ENCODE measurements at regions not wholly inside any gene's neighbourhood (a gene's known extent, or its start where the extent isn't known, plus 50 kb on each side); places are given as distances from the start of the nearest gene placed in this dataset.
"Not testable (repeated sequence)": the region's sequence is repeated elsewhere in the genome, so short reads cannot be mapped to it uniquely, and the experiment has no call there.

- peaks cover 5% of the 10 kb centered on the region; the same call in 1 of the 2 replicates for H3K27me3 ChIP-seq (ENCODE audit: low read depth)
- in situ Hi-C loops (cut with MboI; ENCODE audit: low sequenced_read_pairs) = no loop called here
- H3K4me1 ChIP-seq = no peaks in the 10 kb centered on the region
- H3K4me3 ChIP-seq = no peak overlapping the region
- no peak for DNase-seq (ENCODE audit: low spot score in 2 of 2)
- H3K9me3 ChIP-seq = no peaks in the 10 kb centered on the region
- H3K36me3 ChIP-seq (replicated peaks) = no peaks in the 10 kb centered on the region
Observed at GRCh38 chr11:90668502-90668901, 445.7 kb upstream of the CHORDC1 start.

GRCh38 chr11:90661233-90661632 is 438.4 kb upstream of the CHORDC1 start:
- no peaks in the 10 kb centered on the region for H3K9me3 ChIP-seq
- DNase-seq (ENCODE audit: low spot score in 2 of 2) = no peak
- in situ Hi-C loops (cut with MboI; ENCODE audit: low sequenced_read_pairs) = no loop called here
- peaks cover 5% of the 10 kb centered on the region; the same call in 1 of the 2 replicates for H3K27me3 ChIP-seq (ENCODE audit: low read depth)
- no peaks in the 10 kb centered on the region for H3K4me1 ChIP-seq
- no peaks in the 10 kb centered on the region for H3K36me3 ChIP-seq (replicated peaks)
- H3K4me3 ChIP-seq = no peak overlapping the region

- DNase-seq (ENCODE audit: low spot score in 2 of 2) = no peak
- H3K4me3 ChIP-seq = no peak overlapping the region
- H3K9me3 ChIP-seq = no peaks in the 10 kb centered on the region
- in situ Hi-C loops (cut with MboI; ENCODE audit: low sequenced_read_pairs) = no loop called here
- H3K4me1 ChIP-seq = no peaks in the 10 kb centered on the region
- no peaks in the 10 kb centered on the region for H3K27me3 ChIP-seq (ENCODE audit: low read depth)
- no peaks in the 10 kb centered on the region for H3K36me3 ChIP-seq (replicated peaks)
Observed at GRCh38 chr11:90656171-90656570, 433.3 kb upstream of the CHORDC1 start.

GRCh38 chr11:90650153-90650552 is 427.3 kb upstream of the CHORDC1 start:
- in situ Hi-C loops (cut with MboI; ENCODE audit: low sequenced_read_pairs) = no loop called here
- DNase-seq (ENCODE audit: low spot score in 2 of 2) = no peak
- Histone ChIP-seq H3K4me3 (no peak overlapping the region), H3K27me3 (ENCODE audit: low read depth) (no peaks in the 10 kb centered on the region), H3K9me3 (no peaks in the 10 kb centered on the region), H3K36me3 (replicated peaks) (no peaks in the 10 kb centered on the region), H3K4me1 (no peaks in the 10 kb centered on the region)

- H3K9me3 ChIP-seq = no peaks in the 10 kb centered on the region
- H3K4me1 ChIP-seq = no peaks in the 10 kb centered on the region
- in situ Hi-C loops (cut with MboI; ENCODE audit: low sequenced_read_pairs) = no loop called here
- H3K27me3 ChIP-seq (ENCODE audit: low read depth) = no peaks in the 10 kb centered on the region
- H3K36me3 ChIP-seq (replicated peaks) = no peaks in the 10 kb centered on the region
- no peak for DNase-seq (ENCODE audit: low spot score in 2 of 2)
- no peak overlapping the region for H3K4me3 ChIP-seq
Observed at GRCh38 chr11:90646706-90647105, 423.9 kb upstream of the CHORDC1 start.

- Histone ChIP-seq H3K9me3 (no peaks in the 10 kb centered on the region), H3K27me3 (ENCODE audit: low read depth) (no peaks in the 10 kb centered on the region), H3K36me3 (replicated peaks) (no peaks in the 10 kb centered on the region), H3K4me1 (no peaks in the 10 kb centered on the region), H3K4me3 (no peak overlapping the region)
- DNase-seq (ENCODE audit: low spot score in 2 of 2) = no peak
- in situ Hi-C loops (cut with MboI; ENCODE audit: low sequenced_read_pairs) = no loop called here
Observed at GRCh38 chr11:90646266-90646665, 423.4 kb upstream of the CHORDC1 start.

- Histone ChIP-seq H3K4me1 (no peaks in the 10 kb centered on the region), H3K36me3 (replicated peaks) (no peaks in the 10 kb centered on the region), H3K4me3 (no peak overlapping the region), H3K9me3 (no peaks in the 10 kb centered on the region), H3K27me3 (ENCODE audit: low read depth) (no peaks in the 10 kb centered on the region)
- peak in 1 of 2 experiments; percentile 41 for DNase-seq (ENCODE audit: low spot score in 2 of 2)
- in situ Hi-C loops (cut with MboI; ENCODE audit: low sequenced_read_pairs) = no loop called here
Observed at GRCh38 chr11:90639461-90639993, 416.7 kb upstream of the CHORDC1 start.

- no peaks in the 10 kb centered on the region for H3K4me1 ChIP-seq
- no peak for DNase-seq (ENCODE audit: low spot score in 2 of 2)
- H3K4me3 ChIP-seq = no peak overlapping the region
- no peaks in the 10 kb centered on the region for H3K9me3 ChIP-seq
- in situ Hi-C loops (cut with MboI; ENCODE audit: low sequenced_read_pairs) = no loop called here
- no peaks in the 10 kb centered on the region for H3K27me3 ChIP-seq (ENCODE audit: low read depth)
- no peaks in the 10 kb centered on the region for H3K36me3 ChIP-seq (replicated peaks)
Observed at GRCh38 chr11:90635886-90636285, 413.0 kb upstream of the CHORDC1 start.

- H3K9me3 ChIP-seq = no peaks in the 10 kb centered on the region
- no peaks in the 10 kb centered on the region for H3K27me3 ChIP-seq (ENCODE audit: low read depth)
- no peak overlapping the region for H3K4me3 ChIP-seq
- in situ Hi-C loops (cut with MboI; ENCODE audit: low sequenced_read_pairs) = no loop called here
- DNase-seq (ENCODE audit: low spot score in 2 of 2) = no peak
- no peaks in the 10 kb centered on the region for H3K4me1 ChIP-seq
- H3K36me3 ChIP-seq (replicated peaks) = no peaks in the 10 kb centered on the region
Observed at GRCh38 chr11:90635151-90635550, 412.3 kb upstream of the CHORDC1 start.

GRCh38 chr11:90630176-90630575 is 407.3 kb upstream of the CHORDC1 start:
- in situ Hi-C loops (cut with MboI; ENCODE audit: low sequenced_read_pairs) = no loop called here
- Histone ChIP-seq H3K4me1 (no peaks in the 10 kb centered on the region), H3K4me3 (no peak overlapping the region), H3K27me3 (ENCODE audit: low read depth) (no peaks in the 10 kb centered on the region), H3K9me3 (no peaks in the 10 kb centered on the region), H3K36me3 (replicated peaks) (no peaks in the 10 kb centered on the region)
- DNase-seq (ENCODE audit: low spot score in 2 of 2) = no peak

- DNase-seq (ENCODE audit: low spot score in 2 of 2) = no peak
Observed at GRCh38 chr11:90629229-90629806, 406.5 kb upstream of the CHORDC1 start.

GRCh38 chr11:90614318-90614717 is 391.5 kb upstream of the CHORDC1 start:
- Histone ChIP-seq H3K9me3 (no peaks in the 10 kb centered on the region; the same call in 1 of the 2 replicates), H3K4me3 (no peak overlapping the region), H3K4me1 (peaks cover 3% of the 10 kb centered on the region; the same call in 1 of the 2 replicates), H3K36me3 (replicated peaks) (no peaks in the 10 kb centered on the region), H3K27me3 (ENCODE audit: low read depth) (no peaks in the 10 kb centered on the region)
- no peak for DNase-seq (ENCODE audit: low spot score in 2 of 2)
- in situ Hi-C loops (cut with MboI; ENCODE audit: low sequenced_read_pairs) = no loop called here

More at GRCh38 chr11:90629229-90629806, 406.5 kb upstream of the CHORDC1 start:
- H3K36me3 ChIP-seq (replicated peaks) = no peaks in the 10 kb centered on the region
- H3K4me1 ChIP-seq = no peaks in the 10 kb centered on the region
- in situ Hi-C loops (cut with MboI; ENCODE audit: low sequenced_read_pairs) = no loop called here
- H3K9me3 ChIP-seq = no peaks in the 10 kb centered on the region
- no peak overlapping the region for H3K4me3 ChIP-seq
- no peaks in the 10 kb centered on the region for H3K27me3 ChIP-seq (ENCODE audit: low read depth)

GRCh38 chr11:90613037-90613436 is 390.2 kb upstream of the CHORDC1 start:
- H3K4me1 ChIP-seq; DNase-seq (ENCODE audit: low spot score in 2 of 2); in situ Hi-C loops (cut with MboI; ENCODE audit: low sequenced_read_pairs); H3K36me3 ChIP-seq (replicated peaks); H3K27me3 ChIP-seq (ENCODE audit: low read depth); H3K4me3 ChIP-seq; H3K9me3 ChIP-seq: not testable (repeated sequence)

GRCh38 chr11:90606721-90607120 is 383.9 kb upstream of the CHORDC1 start:
- Histone ChIP-seq H3K9me3 (no peaks in the 10 kb centered on the region), H3K36me3 (replicated peaks) (no peaks in the 10 kb centered on the region), H3K4me3 (no peak overlapping the region), H3K4me1 (no peaks in the 10 kb centered on the region), H3K27me3 (ENCODE audit: low read depth) (no peaks in the 10 kb centered on the region)
- in situ Hi-C loops (cut with MboI; ENCODE audit: low sequenced_read_pairs) = no loop called here
- no peak for DNase-seq (ENCODE audit: low spot score in 2 of 2)

GRCh38 chr11:90601261-90601660 is 378.4 kb upstream of the CHORDC1 start:
- Histone ChIP-seq H3K4me3 (no peak overlapping the region), H3K4me1 (no peaks in the 10 kb centered on the region), H3K36me3 (replicated peaks) (no peaks in the 10 kb centered on the region), H3K27me3 (ENCODE audit: low read depth) (no peaks in the 10 kb centered on the region), H3K9me3 (no peaks in the 10 kb centered on the region)
- no peak for DNase-seq (ENCODE audit: low spot score in 2 of 2)
- in situ Hi-C loops (cut with MboI; ENCODE audit: low sequenced_read_pairs) = no loop called here

Measured in HAP-1 (cell line).